A549 (cell line): ENCODE measurements at regions not wholly inside any gene's neighbourhood (a gene's known extent, or its start where the extent isn't known, plus 50 kb on each side); places are given as distances from the start of the nearest gene placed in this dataset.
"Not testable (repeated sequence)": the region's sequence is repeated elsewhere in the genome, so short reads cannot be mapped to it uniquely, and the experiment has no call there.

Source experiments
- CHD2 ChIP-seq: fragments of 150-350 bp; IDR thresholded peaks from 2 replicates; pipeline ENCODE4 v1.6.1; 2014; ENCODE audit warnings: low read length; ENCODE audit not compliant: partially characterized antibody
- MYC ChIP-seq: IDR thresholded peaks from 2 replicates; pipeline ENCODE4 v1.6.1; 2012; ENCODE audit warnings: mild to moderate bottlenecking, inconsistent platforms, low read length, improper control_type of control experiment, borderline replicate concordance
- POLR2A ChIP-seq: IDR thresholded peaks from 2 replicates; pipeline ENCODE4 v1.6.1; 2012; ENCODE audit warnings: mild to moderate bottlenecking, low read length
- REST ChIP-seq: fragments of 200-600 bp; sonication (generic); IDR thresholded peaks from 2 replicates; pipeline ENCODE4 v1.6.1; 2016; ENCODE audit warnings: antibody characterized with exemption, mild to moderate bottlenecking, moderate library complexity
- TF ChIP-seq, protein P1 (sequence below): fragments of >200 bp; sonication (Bioruptor Twin); formaldehyde crosslinking; IDR thresholded peaks from 3 replicates; pipeline ENCODE4 v1.5.1; 2016

DNA sequence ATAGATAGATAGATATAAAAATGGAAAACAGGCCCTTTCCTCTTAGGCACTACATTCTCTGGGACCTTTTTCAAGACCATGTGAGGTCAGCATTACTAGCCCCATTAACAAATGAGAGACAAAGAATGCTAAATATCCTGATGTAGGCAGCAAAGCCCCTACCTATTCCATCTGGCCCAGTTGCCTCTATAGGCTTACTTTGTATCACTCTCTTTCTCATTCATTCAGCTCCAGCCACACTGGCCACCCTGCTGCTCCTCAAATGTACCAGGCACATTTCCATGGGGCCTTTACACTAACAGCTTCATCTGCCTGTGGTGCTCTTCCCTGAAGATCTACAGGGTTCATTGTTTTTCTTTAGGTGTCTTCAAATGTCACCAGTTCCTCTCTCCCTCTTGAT is 156.4 kb downstream of the SPDYE17 start:
- TF ChIP-seq MYC, POLR2A, REST, CHD2: not testable (repeated sequence)
- TF ChIP-seq, protein P1, sequence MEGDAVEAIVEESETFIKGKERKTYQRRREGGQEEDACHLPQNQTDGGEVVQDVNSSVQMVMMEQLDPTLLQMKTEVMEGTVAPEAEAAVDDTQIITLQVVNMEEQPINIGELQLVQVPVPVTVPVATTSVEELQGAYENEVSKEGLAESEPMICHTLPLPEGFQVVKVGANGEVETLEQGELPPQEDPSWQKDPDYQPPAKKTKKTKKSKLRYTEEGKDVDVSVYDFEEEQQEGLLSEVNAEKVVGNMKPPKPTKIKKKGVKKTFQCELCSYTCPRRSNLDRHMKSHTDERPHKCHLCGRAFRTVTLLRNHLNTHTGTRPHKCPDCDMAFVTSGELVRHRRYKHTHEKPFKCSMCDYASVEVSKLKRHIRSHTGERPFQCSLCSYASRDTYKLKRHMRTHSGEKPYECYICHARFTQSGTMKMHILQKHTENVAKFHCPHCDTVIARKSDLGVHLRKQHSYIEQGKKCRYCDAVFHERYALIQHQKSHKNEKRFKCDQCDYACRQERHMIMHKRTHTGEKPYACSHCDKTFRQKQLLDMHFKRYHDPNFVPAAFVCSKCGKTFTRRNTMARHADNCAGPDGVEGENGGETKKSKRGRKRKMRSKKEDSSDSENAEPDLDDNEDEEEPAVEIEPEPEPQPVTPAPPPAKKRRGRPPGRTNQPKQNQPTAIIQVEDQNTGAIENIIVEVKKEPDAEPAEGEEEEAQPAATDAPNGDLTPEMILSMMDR = not testable (repeated sequence)
